22Rv1 (cell line): ENCODE measurements at regions not wholly inside any gene's neighbourhood (a gene's known extent, or its start where the extent isn't known, plus 50 kb on each side); places are given as distances from the start of the nearest gene placed in this dataset.

Experiments used
- CTCF ChIP-seq: fragments of 450-650 bp; IDR thresholded peaks from 2 replicates; pipeline ENCODE4 v1.5.1; 2017; ENCODE audit warnings: mild to moderate bottlenecking
- ZFX ChIP-seq: fragments of 450-650 bp; IDR thresholded peaks from 2 replicates; pipeline ENCODE4 v1.6.1; 2017; ENCODE audit warnings: antibody characterized with exemption, borderline replicate concordance

GRCh38 chr14:86815341-86815740 lies 1177.6 kb downstream of the GALC start:
- TF ChIP-seq CTCF (no peak), ZFX (no peak)
